ENCODE measurements at regions not wholly inside any gene's neighbourhood (a gene's known extent, or its start where the extent isn't known, plus 50 kb on each side); places are given as distances from the start of the nearest gene placed in this dataset.

GRCh38 chr4:130172156-130172555, 1076.2 kb downstream of the C4orf33 start:
- DNase-seq (ENCODE audit: low spot score) (no peak), ATAC-seq (ENCODE audit: insufficient number of reproducible peaks, low FRiP score, low read depth) (no peak)
- no peak for TF ChIP-seq CTCF (IDR thresholded peaks at IDR 0.05)
- Histone ChIP-seq H3K9me3 (no peaks in the 10 kb centered on the region), H3K27me3 (replicated peaks; ENCODE audit: insufficient read depth) (no peaks in the 10 kb centered on the region), H3K36me3 (no peaks in the 10 kb centered on the region), H3K4me1 (ENCODE audit: control insufficient read depth in 1 of 2, low read depth in 2 of 2) (no peaks in the 10 kb centered on the region), H3K27ac (no peak overlapping the region), H3K4me3 (no peak overlapping the region)

- no peak for TF ChIP-seq CTCF (IDR thresholded peaks at IDR 0.05)
Measured at GRCh38 chr4:130178106-130178505, 1082.2 kb downstream of the C4orf33 start.

GRCh38 chr4:130183096-130183495, 1087.1 kb downstream of the C4orf33 start:
- Histone ChIP-seq H3K4me3 (no peak overlapping the region), H3K4me1 (ENCODE audit: control insufficient read depth in 1 of 2, low read depth in 2 of 2) (no peaks in the 10 kb centered on the region), H3K27ac (no peak overlapping the region), H3K36me3 (no peaks in the 10 kb centered on the region), H3K9me3 (no peaks in the 10 kb centered on the region), H3K27me3 (replicated peaks; ENCODE audit: insufficient read depth) (no peaks in the 10 kb centered on the region)
- DNase-seq (ENCODE audit: low spot score) = no peak
- no peak for ATAC-seq (ENCODE audit: insufficient number of reproducible peaks, low FRiP score, low read depth)
- no peak for TF ChIP-seq CTCF (IDR thresholded peaks at IDR 0.05)

More at GRCh38 chr4:130178106-130178505, 1082.2 kb downstream of the C4orf33 start:
- Histone ChIP-seq H3K4me1 (ENCODE audit: control insufficient read depth in 1 of 2, low read depth in 2 of 2) (no peaks in the 10 kb centered on the region), H3K36me3 (no peaks in the 10 kb centered on the region), H3K4me3 (no peak overlapping the region), H3K27me3 (replicated peaks; ENCODE audit: insufficient read depth) (no peaks in the 10 kb centered on the region), H3K27ac (no peak overlapping the region), H3K9me3 (no peaks in the 10 kb centered on the region)
- DNase-seq (ENCODE audit: low spot score) = no peak
- ATAC-seq (ENCODE audit: insufficient number of reproducible peaks, low FRiP score, low read depth) = no peak

- Histone ChIP-seq H3K27me3 (replicated peaks; ENCODE audit: insufficient read depth) (no peaks in the 10 kb centered on the region), H3K9me3 (no peaks in the 10 kb centered on the region), H3K4me1 (ENCODE audit: control insufficient read depth in 1 of 2, low read depth in 2 of 2) (no peaks in the 10 kb centered on the region), H3K36me3 (no peaks in the 10 kb centered on the region), H3K27ac (no peak overlapping the region), H3K4me3 (no peak overlapping the region)
- TF ChIP-seq CTCF (IDR thresholded peaks at IDR 0.05) = no peak
- ATAC-seq (ENCODE audit: insufficient number of reproducible peaks, low FRiP score, low read depth) (no peak), DNase-seq (ENCODE audit: low spot score) (no peak)
Measured at GRCh38 chr4:130183766-130184165, 1087.8 kb downstream of the C4orf33 start.

GRCh38 chr4:130185123-130185522, 1089.2 kb downstream of the C4orf33 start:
- no peak overlapping the region for H3K4me3 ChIP-seq
- H3K4me1 ChIP-seq (ENCODE audit: control insufficient read depth in 1 of 2, low read depth in 2 of 2) = no peaks in the 10 kb centered on the region
- DNase-seq (ENCODE audit: low spot score) = no peak
- no peaks in the 10 kb centered on the region for H3K36me3 ChIP-seq
- no peak overlapping the region for H3K27ac ChIP-seq
- no peak for TF ChIP-seq CTCF (IDR thresholded peaks at IDR 0.05)
- H3K9me3 ChIP-seq = no peaks in the 10 kb centered on the region
- no peaks in the 10 kb centered on the region for H3K27me3 ChIP-seq (replicated peaks; ENCODE audit: insufficient read depth)
- no peak for ATAC-seq (ENCODE audit: insufficient number of reproducible peaks, low FRiP score, low read depth)

All from thoracic aorta (tissue), 2 donors.